ENCODE measurements at regions not wholly inside any gene's neighbourhood (a gene's known extent, or its start where the extent isn't known, plus 50 kb on each side); places are given as distances from the start of the nearest gene placed in this dataset.

- TF ChIP-seq CTCF (IDR thresholded peaks at IDR 0.05), result no peak
- no peak for TF ChIP-seq POLR2A (IDR thresholded peaks at IDR 0.05)
These were observed 164.4 kb downstream of the CXXC4 start for GRCh38 chr4:104330125-104330905.

All from Peyer's patch (tissue), 4 donors.